DND-41 (cell line): ENCODE measurements at regions not wholly inside any gene's neighbourhood (a gene's known extent, or its start where the extent isn't known, plus 50 kb on each side); places are given as distances from the start of the nearest gene placed in this dataset.
"Not testable (repeated sequence)": the region's sequence is repeated elsewhere in the genome, so short reads cannot be mapped to it uniquely, and the experiment has no call there.

ENCODE experiments used
- ATAC-seq: fragments of 200-7000 bp; cut with Tn5 transposase; 3 replicates; pipeline ENCODE4 v1.9.1; 2021; ENCODE audit warnings: low read depth; ENCODE audit not compliant: insufficient read depth
- DNase-seq: peaks from one replicate; pipeline ENCODE4 v3.0.0-alpha.2; 2020
- H2AFZ ChIP-seq: 2 replicates; pipeline ENCODE4 v1.6.0; 2012; ENCODE audit warnings: low read depth, low read length
- H3K27ac ChIP-seq: 2 replicates; pipeline ENCODE4 v1.5.1; 2012; ENCODE audit warnings: low read length, inconsistent platforms
- H3K27me3 ChIP-seq: fragments of 200-600 bp; sonication (generic); 2 replicates; pipeline ENCODE4 v1.6.0; 2012; ENCODE audit warnings: low read length, mild to moderate bottlenecking, inconsistent platforms; ENCODE audit not compliant: insufficient read depth, poor library complexity
- H3K36me3 ChIP-seq: 2 replicates; pipeline ENCODE4 v1.5.1; 2012; ENCODE audit warnings: low read length, inconsistent platforms; ENCODE audit not compliant: insufficient read depth
- H3K4me1 ChIP-seq: 2 replicates; pipeline ENCODE4 v1.5.1; 2012; ENCODE audit warnings: mild to moderate bottlenecking, low read length; ENCODE audit not compliant: insufficient read depth
- H3K4me2 ChIP-seq: 2 replicates; pipeline ENCODE4 v1.6.0; 2012; ENCODE audit warnings: mild to moderate bottlenecking, moderate library complexity, low read length, inconsistent platforms; ENCODE audit not compliant: insufficient read depth
- H3K4me3 ChIP-seq, 2 experiments: fragments of 200-600 bp in 1 of 2; shearing (Covaris generic) in 1 of 2; 2 replicates each; pipeline ENCODE4 v1.5.1; 2012 to 2016; ENCODE audit warnings: inconsistent platforms in 2 of 2, low read length in 2 of 2, mild to moderate bottlenecking in 2 of 2, low read depth in 1 of 2, moderate library complexity in 1 of 2
- H3K79me2 ChIP-seq: 2 replicates; pipeline ENCODE4 v1.6.0; 2012; ENCODE audit warnings: low read length, inconsistent platforms; ENCODE audit not compliant: insufficient read depth
- H3K9ac ChIP-seq: 2 replicates; pipeline ENCODE4 v1.6.0; 2012; ENCODE audit warnings: low read depth, mild to moderate bottlenecking, inconsistent platforms, low read length, moderate library complexity
- H3K9me3 ChIP-seq: 2 replicates; pipeline ENCODE4 v1.5.1; 2012; ENCODE audit warnings: low read length, moderate library complexity, mild to moderate bottlenecking, inconsistent platforms; ENCODE audit not compliant: insufficient read depth, severe bottlenecking
- H4K20me1 ChIP-seq: 2 replicates; pipeline ENCODE4 v1.6.0; 2012; ENCODE audit warnings: low read length; ENCODE audit not compliant: insufficient read depth
- EZH2 ChIP-seq: IDR thresholded peaks from 3 replicates; pipeline ENCODE4 v1.6.1; 2012; ENCODE audit warnings: borderline replicate concordance, low read depth, mild to moderate bottlenecking, moderate library complexity, low read length, inconsistent platforms; ENCODE audit not compliant: severe bottlenecking
- TF ChIP-seq, protein P1 (sequence below): IDR thresholded peaks from 2 replicates; pipeline ENCODE4 v1.5.1; 2012; ENCODE audit warnings: borderline replicate concordance, low read length, moderate library complexity, mild to moderate bottlenecking; ENCODE audit not compliant: poor library complexity, severe bottlenecking; ENCODE audit errors: extremely low read depth

DNA sequence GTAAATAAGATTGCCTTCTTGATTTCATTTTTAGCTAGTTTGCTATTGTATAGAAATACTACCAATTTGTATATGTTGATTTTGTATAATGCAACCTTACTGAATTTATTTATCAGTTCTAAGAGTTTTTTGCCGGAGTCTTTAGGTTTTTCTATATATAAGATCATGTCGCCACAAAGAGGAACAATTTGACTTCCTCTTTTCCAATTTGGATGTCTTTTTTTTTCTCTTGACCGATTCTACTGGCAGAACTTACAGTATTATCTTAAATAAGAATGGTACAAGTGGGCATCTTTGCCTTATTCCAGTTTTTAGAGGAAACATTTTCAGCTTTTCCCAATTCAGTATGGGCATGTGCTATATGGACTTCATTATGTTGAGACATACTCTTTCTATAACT lies 624.7 kb upstream of the ACO1 start:
- no peak overlapping the region for H3K4me3 ChIP-seq
- DNase-seq (no peak), ATAC-seq (no peak)
- H3K79me2 ChIP-seq, result no peaks in the 10 kb centered on the region
- no peak overlapping the region for H3K4me2 ChIP-seq
- H3K9ac ChIP-seq, result no peak overlapping the region
- H3K36me3 ChIP-seq, result no peaks in the 10 kb centered on the region
- H3K27me3 ChIP-seq, result no peaks in the 10 kb centered on the region
- no peak for TF ChIP-seq EZH2
- TF ChIP-seq, protein P1, sequence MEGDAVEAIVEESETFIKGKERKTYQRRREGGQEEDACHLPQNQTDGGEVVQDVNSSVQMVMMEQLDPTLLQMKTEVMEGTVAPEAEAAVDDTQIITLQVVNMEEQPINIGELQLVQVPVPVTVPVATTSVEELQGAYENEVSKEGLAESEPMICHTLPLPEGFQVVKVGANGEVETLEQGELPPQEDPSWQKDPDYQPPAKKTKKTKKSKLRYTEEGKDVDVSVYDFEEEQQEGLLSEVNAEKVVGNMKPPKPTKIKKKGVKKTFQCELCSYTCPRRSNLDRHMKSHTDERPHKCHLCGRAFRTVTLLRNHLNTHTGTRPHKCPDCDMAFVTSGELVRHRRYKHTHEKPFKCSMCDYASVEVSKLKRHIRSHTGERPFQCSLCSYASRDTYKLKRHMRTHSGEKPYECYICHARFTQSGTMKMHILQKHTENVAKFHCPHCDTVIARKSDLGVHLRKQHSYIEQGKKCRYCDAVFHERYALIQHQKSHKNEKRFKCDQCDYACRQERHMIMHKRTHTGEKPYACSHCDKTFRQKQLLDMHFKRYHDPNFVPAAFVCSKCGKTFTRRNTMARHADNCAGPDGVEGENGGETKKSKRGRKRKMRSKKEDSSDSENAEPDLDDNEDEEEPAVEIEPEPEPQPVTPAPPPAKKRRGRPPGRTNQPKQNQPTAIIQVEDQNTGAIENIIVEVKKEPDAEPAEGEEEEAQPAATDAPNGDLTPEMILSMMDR, result no peak
- H2AFZ ChIP-seq, result no peak overlapping the region
- no peak overlapping the region for H3K27ac ChIP-seq
- no peaks in the 10 kb centered on the region for H4K20me1 ChIP-seq
- no peaks in the 10 kb centered on the region for H3K9me3 ChIP-seq
- no peaks in the 10 kb centered on the region for H3K4me1 ChIP-seq

DNA sequence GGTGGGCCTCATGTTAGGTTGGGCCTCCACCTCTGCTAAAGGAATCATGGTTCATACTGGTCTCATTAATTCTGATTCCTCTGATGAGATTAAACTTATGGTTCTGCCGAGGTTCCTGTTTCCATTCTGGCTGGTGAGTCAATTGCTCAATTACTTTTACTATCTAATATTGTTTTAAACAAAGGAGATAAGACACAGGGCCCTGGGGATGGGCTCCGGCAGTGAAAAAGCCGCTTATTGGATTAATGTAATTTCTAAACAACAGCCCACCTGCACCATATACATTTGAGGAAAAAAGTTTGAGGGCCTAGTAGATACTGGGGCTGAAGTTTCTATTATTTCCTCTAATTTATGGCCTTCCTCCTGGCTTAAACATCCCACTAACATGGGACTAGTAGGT lies 610.4 kb upstream of the ACO1 start:
- H2AFZ ChIP-seq, H3K27me3 ChIP-seq, H3K36me3 ChIP-seq, H3K9ac ChIP-seq, H4K20me1 ChIP-seq, H3K27ac ChIP-seq, H3K9me3 ChIP-seq, DNase-seq, H3K4me3 ChIP-seq, H3K4me2 ChIP-seq, ATAC-seq, H3K79me2 ChIP-seq, H3K4me1 ChIP-seq: not testable (repeated sequence)

DNA sequence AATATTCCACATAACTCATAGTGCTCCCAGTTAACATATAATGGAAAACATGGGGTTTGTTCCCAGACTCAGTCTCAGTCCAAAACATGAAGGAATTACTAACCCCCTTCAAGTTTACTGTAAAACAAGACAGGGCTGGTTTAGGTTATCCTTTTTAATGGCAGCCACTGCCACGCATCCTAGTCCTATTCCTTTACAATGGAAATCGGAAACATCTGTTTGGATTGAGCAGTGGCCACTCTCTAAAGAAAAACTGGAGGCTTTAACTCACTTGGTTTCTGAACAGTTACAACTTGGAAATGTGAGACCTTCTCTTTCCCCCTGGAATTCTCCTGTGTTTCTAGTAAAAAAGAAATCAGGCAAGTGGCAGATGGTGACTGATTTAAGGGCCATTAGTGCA lies 609.9 kb upstream of the ACO1 start:
- no peaks in the 10 kb centered on the region for H3K4me1 ChIP-seq
- no peak overlapping the region for H3K9ac ChIP-seq
- H3K9me3 ChIP-seq, result no peaks in the 10 kb centered on the region
- no peaks in the 10 kb centered on the region for H4K20me1 ChIP-seq
- no peak overlapping the region for H3K4me2 ChIP-seq
- TF ChIP-seq EZH2, result no peak
- TF ChIP-seq, protein P1, result no peak
- H3K36me3 ChIP-seq, result no peaks in the 10 kb centered on the region
- no peaks in the 10 kb centered on the region for H3K27me3 ChIP-seq
- DNase-seq, result no peak
- no peak overlapping the region for H3K4me3 ChIP-seq
- no peak for ATAC-seq
- H2AFZ ChIP-seq, result no peak overlapping the region
- no peak overlapping the region for H3K27ac ChIP-seq
- no peaks in the 10 kb centered on the region for H3K79me2 ChIP-seq

DNA sequence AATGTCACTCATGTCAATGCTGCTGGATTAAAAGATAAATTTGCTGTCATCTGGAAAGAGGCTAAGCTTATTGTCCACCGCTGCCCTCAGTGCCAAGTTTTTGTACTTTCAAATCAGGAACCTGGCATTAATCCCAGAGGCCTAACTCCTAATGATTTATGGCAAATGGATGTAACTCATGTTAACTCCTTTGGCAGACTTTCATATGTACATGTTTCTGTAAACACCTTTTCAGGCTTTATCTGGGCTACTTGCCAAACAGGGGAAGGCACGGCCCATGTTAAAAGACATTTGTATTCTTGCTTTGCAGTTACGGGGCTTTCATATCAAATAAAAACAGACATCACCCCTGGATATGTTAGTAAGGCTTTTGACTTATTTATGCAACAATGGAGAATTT lies 608.0 kb upstream of the ACO1 start:
- no peak overlapping the region for H3K4me2 ChIP-seq
- no peak for ATAC-seq
- no peaks in the 10 kb centered on the region for H4K20me1 ChIP-seq
- TF ChIP-seq EZH2, result no peak
- H3K9me3 ChIP-seq, result no peaks in the 10 kb centered on the region
- no peak overlapping the region for H2AFZ ChIP-seq
- H3K4me3 ChIP-seq, result no peak overlapping the region
- H3K79me2 ChIP-seq, result no peaks in the 10 kb centered on the region
- H3K27ac ChIP-seq, result no peak overlapping the region
- DNase-seq, result no peak
- H3K27me3 ChIP-seq, result no peaks in the 10 kb centered on the region
- no peaks in the 10 kb centered on the region for H3K36me3 ChIP-seq
- no peaks in the 10 kb centered on the region for H3K4me1 ChIP-seq
- H3K9ac ChIP-seq, result no peak overlapping the region

DNA sequence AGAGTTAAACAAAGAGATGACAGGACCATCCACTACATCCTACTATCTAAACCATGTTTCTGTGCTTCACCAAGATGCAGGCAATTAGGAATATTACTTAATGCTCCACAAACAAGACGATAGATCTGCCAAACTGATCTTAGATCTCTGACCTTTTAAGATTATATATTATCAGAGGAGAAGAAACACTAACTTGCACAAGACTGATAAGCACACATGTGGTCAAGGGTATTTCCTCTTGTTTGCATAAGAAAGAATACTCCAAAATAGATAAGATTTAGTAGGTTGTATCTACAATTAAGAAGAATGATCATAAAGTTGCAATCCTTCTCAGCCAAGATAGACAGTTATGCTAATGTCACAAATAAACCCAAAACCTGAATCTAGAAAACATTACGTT lies 601.0 kb upstream of the ACO1 start:
- Histone ChIP-seq H3K9me3 (no peaks in the 10 kb centered on the region), H2AFZ (no peak overlapping the region), H4K20me1 (no peaks in the 10 kb centered on the region), H3K9ac (no peak overlapping the region), H3K36me3 (no peaks in the 10 kb centered on the region), H3K27ac (no peak overlapping the region), H3K27me3 (no peaks in the 10 kb centered on the region), H3K4me1 (no peaks in the 10 kb centered on the region), H3K4me2 (no peak overlapping the region), H3K79me2 (no peaks in the 10 kb centered on the region), H3K4me3 (no peak overlapping the region)
- ATAC-seq (no peak), DNase-seq (no peak)
- TF ChIP-seq, protein P1, result no peak
- no peak for TF ChIP-seq EZH2
